ENCODE measurements at regions not wholly inside any gene's neighbourhood (a gene's known extent, or its start where the extent isn't known, plus 50 kb on each side); places are given as distances from the start of the nearest gene placed in this dataset.

GRCh38 chr15:89409184-89410038 is 74.8 kb upstream of the POLG start:
- ChIA-PET CTCF (interaction anchor here (0.6 to 3.3 kb wide), 6 partner anchors 8 to 47 kb away, joined by 3 to 19 read pairs (median 4); no protein-coding TSS in a partner anchor), POLR2A (no interaction called here)
- H3K36me3 ChIP-seq (ENCODE audit: control insufficient read depth in 2 of 2, insufficient read depth in 1 of 2, low read length in 2 of 2): no peaks in the 10 kb centered on the region
- TF ChIP-seq TSHZ1 (tag by site-specific recombination; IDR thresholded peaks at IDR 0.05; ENCODE audit: borderline replicate concordance) (no peak), KLF7 (tag by site-specific recombination; IDR thresholded peaks at IDR 0.05; ENCODE audit: borderline replicate concordance) (no peak), ZNF24 (tag by site-specific recombination; IDR thresholded peaks at IDR 0.05) (no peak), ZNF223 (tag by site-specific recombination; IDR thresholded peaks at IDR 0.05) (no peak), ZFP69B (tag by site-specific recombination; IDR thresholded peaks at IDR 0.05) (no peak), ZNF561 (tag by site-specific recombination; IDR thresholded peaks at IDR 0.05; ENCODE audit: borderline replicate concordance) (no peak), ZNF148 (tag by site-specific recombination; IDR thresholded peaks at IDR 0.05; ENCODE audit: borderline replicate concordance) (no peak), ZBTB20 (tag by site-specific recombination; IDR thresholded peaks at IDR 0.05) (no peak), KLF17 (tag by site-specific recombination; IDR thresholded peaks at IDR 0.05) (no peak), ZFHX2 (tag by site-specific recombination; conservative IDR thresholded peaks at IDR 0.05) (no peak), ZNF416 (tag by site-specific recombination; IDR thresholded peaks at IDR 0.05) (no peak), ZNF623 (tag by site-specific recombination; IDR thresholded peaks at IDR 0.05) (no peak)
- no peak overlapping the region for H3K27ac ChIP-seq (ENCODE audit: extremely low read depth, low read depth, low read length)
- H3K4me3 ChIP-seq (ENCODE audit: low read depth, low read length): no peak overlapping the region
- H3K9me3 ChIP-seq (ENCODE audit: control insufficient read depth, insufficient read depth, low read depth, low read length): no peaks in the 10 kb centered on the region
- no peaks in the 10 kb centered on the region for H3K4me1 ChIP-seq (ENCODE audit: control insufficient read depth, insufficient read depth, low read length)

- CTCF ChIA-PET: interaction anchor here (1.1 to 3.3 kb wide), 4 partner anchors 9 to 34 kb away, joined by 3 to 19 read pairs (median 6); no protein-coding TSS in a partner anchor
- Histone ChIP-seq H3K36me3 (ENCODE audit: control insufficient read depth in 2 of 2, insufficient read depth in 1 of 2, low read length in 2 of 2) (no peaks in the 10 kb centered on the region), H3K4me1 (ENCODE audit: control insufficient read depth, insufficient read depth, low read length) (no peaks in the 10 kb centered on the region), H3K27ac (ENCODE audit: extremely low read depth, low read depth, low read length) (no peak overlapping the region), H3K9me3 (ENCODE audit: control insufficient read depth, insufficient read depth, low read depth, low read length) (no peaks in the 10 kb centered on the region), H3K4me3 (ENCODE audit: low read depth, low read length) (no peak overlapping the region)
- POLR2A ChIA-PET: no interaction called here
- TF ChIP-seq ZNF664 (tag by site-specific recombination; IDR thresholded peaks at IDR 0.05) (no peak), ZNF513 (tag by site-specific recombination; IDR thresholded peaks at IDR 0.05) (no peak), ZSCAN30 (tag by site-specific recombination; IDR thresholded peaks at IDR 0.05) (no peak), GFI1B (tag by site-specific recombination; IDR thresholded peaks at IDR 0.05) (no peak), PRDM6 (tag by site-specific recombination; IDR thresholded peaks at IDR 0.05) (no peak), ZBTB44 (tag by site-specific recombination; IDR thresholded peaks at IDR 0.05) (no peak), ZNF146 (tag by site-specific recombination; IDR thresholded peaks at IDR 0.05) (no peak)
These were observed 74.0 kb upstream of the POLG start for GRCh38 chr15:89408372-89409183.
